RWPE2 (cell line): ENCODE measurements at regions not wholly inside any gene's neighbourhood (a gene's known extent, or its start where the extent isn't known, plus 50 kb on each side); places are given as distances from the start of the nearest gene placed in this dataset.

Experiments used
- ATAC-seq: fragments of 200-7000 bp; cut with Tn5 transposase; 3 replicates; pipeline ENCODE4 v1.9.1; 2021; ENCODE audit warnings: low read depth
- DNase-seq: peaks from one replicate; pipeline ENCODE4 v3.0.0-alpha.2; 2020; ENCODE audit warnings: low spot score
- H3K27ac ChIP-seq: fragments of 450-650 bp; 2 replicates; pipeline ENCODE4 v1.5.1; 2017; ENCODE audit warnings: mild to moderate bottlenecking; ENCODE audit not compliant: poor library complexity, severe bottlenecking
- H3K27me3 ChIP-seq: fragments of 250-450 bp; sonication (Bioruptor Pico); 2 replicates; pipeline ENCODE4 v1.5.1; 2021; ENCODE audit warnings: mild to moderate bottlenecking, moderate library complexity; ENCODE audit not compliant: insufficient read depth, poor library complexity, severe bottlenecking
- H3K36me3 ChIP-seq: fragments of 250-450 bp; sonication (Bioruptor Pico); 2 replicates; pipeline ENCODE4 v1.5.1; 2020; ENCODE audit warnings: low read depth, mild to moderate bottlenecking, moderate library complexity
- H3K4me1 ChIP-seq: fragments of 250-450 bp; sonication (Bioruptor Pico); 2 replicates; pipeline ENCODE4 v1.5.1; 2021; ENCODE audit warnings: mild to moderate bottlenecking, moderate library complexity; ENCODE audit not compliant: insufficient read depth, poor library complexity, severe bottlenecking
- H3K4me3 ChIP-seq: fragments of 250-450 bp; sonication (Bioruptor Pico); 2 replicates; pipeline ENCODE4 v1.5.1; 2021; ENCODE audit warnings: mild to moderate bottlenecking, moderate library complexity; ENCODE audit not compliant: severe bottlenecking
- H3K9me3 ChIP-seq: fragments of 250-450 bp; sonication (Bioruptor Pico); 2 replicates; pipeline ENCODE4 v1.5.1; 2021; ENCODE audit warnings: mild to moderate bottlenecking, moderate library complexity; ENCODE audit not compliant: severe bottlenecking
- CTCF ChIP-seq: fragments of 450-650 bp; IDR thresholded peaks from one replicate; pipeline ENCODE4 v1.5.1; 2017; ENCODE audit warnings: mild to moderate bottlenecking, moderate library complexity; ENCODE audit not compliant: poor library complexity, severe bottlenecking

- TF ChIP-seq CTCF, result no peak
- no peaks in the 10 kb centered on the region for H3K9me3 ChIP-seq
- H3K36me3 ChIP-seq, result no peaks in the 10 kb centered on the region
- no peaks in the 10 kb centered on the region for H3K27me3 ChIP-seq
- no peak overlapping the region for H3K27ac ChIP-seq
- peaks cover 17% of the 10 kb centered on the region for H3K4me1 ChIP-seq
- H3K4me3 ChIP-seq, result no peak overlapping the region
- ATAC-seq, result no peak
- no peak for DNase-seq
Observed at GRCh38 chr13:34417896-34418295, 524.2 kb upstream of the NBEA start.

GRCh38 chr13:34419025-34419424, 523.0 kb upstream of the NBEA start:
- Histone ChIP-seq H3K27me3 (no peaks in the 10 kb centered on the region), H3K4me1 (peaks cover 17% of the 10 kb centered on the region), H3K9me3 (no peaks in the 10 kb centered on the region), H3K4me3 (no peak overlapping the region), H3K27ac (no peak overlapping the region), H3K36me3 (no peaks in the 10 kb centered on the region)
- DNase-seq (no peak), ATAC-seq (no peak)
- no peak for TF ChIP-seq CTCF

DNA sequence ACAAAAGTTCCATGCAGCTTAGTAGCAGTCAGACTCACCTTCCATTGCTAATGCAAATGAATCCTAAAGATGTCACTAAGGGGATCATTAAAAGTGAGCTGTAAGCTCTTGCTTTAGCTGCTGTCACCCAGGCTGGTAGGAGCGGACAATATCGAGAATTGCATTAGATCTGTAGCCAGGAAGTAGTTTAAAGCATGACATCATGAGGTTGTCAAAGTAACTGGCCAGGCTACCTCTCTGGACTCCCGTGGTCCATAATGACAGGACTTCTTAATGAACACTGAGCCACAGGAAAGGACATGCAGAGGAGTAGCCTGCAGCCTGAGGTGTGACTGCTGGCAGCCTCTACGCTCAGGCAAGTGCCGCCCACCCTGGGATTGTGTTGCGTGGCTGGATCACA, 522.3 kb upstream of the NBEA start:
- no peaks in the 10 kb centered on the region for H3K27me3 ChIP-seq
- no peak for TF ChIP-seq CTCF
- H3K27ac ChIP-seq, result no peak overlapping the region
- H3K4me1 ChIP-seq, result peaks cover 17% of the 10 kb centered on the region
- no peak overlapping the region for H3K4me3 ChIP-seq
- ATAC-seq (no peak), DNase-seq (no peak)
- H3K36me3 ChIP-seq, result no peaks in the 10 kb centered on the region
- no peaks in the 10 kb centered on the region for H3K9me3 ChIP-seq

GRCh38 chr13:34420702-34421346, 521.2 kb upstream of the NBEA start:
- DNase-seq, result no peak
- Histone ChIP-seq H3K36me3 (no peaks in the 10 kb centered on the region), H3K9me3 (no peaks in the 10 kb centered on the region), H3K4me3 (no peak overlapping the region), H3K4me1 (peaks cover 17% of the 10 kb centered on the region), H3K27me3 (no peaks in the 10 kb centered on the region), H3K27ac (peak overlapping the region; percentile 65)
- ATAC-seq, result 0 out of 3 replicates have a peak, but pooled peaks have one; percentile 29
- no peak for TF ChIP-seq CTCF

- peaks cover 17% of the 10 kb centered on the region for H3K4me1 ChIP-seq
Observed at GRCh38 chr13:34421347-34421719, 520.7 kb upstream of the NBEA start.

More at GRCh38 chr13:34421347-34421719, 520.7 kb upstream of the NBEA start:
- Histone ChIP-seq H3K36me3 (no peaks in the 10 kb centered on the region), H3K4me3 (no peak overlapping the region), H3K27me3 (no peaks in the 10 kb centered on the region), H3K27ac (peak overlapping the region; percentile 65), H3K9me3 (no peaks in the 10 kb centered on the region)
- peak; percentile 6 for TF ChIP-seq CTCF
- DNase-seq (no peak), ATAC-seq (no peak)
